Thoracic aorta (tissue), 2 donors: ENCODE measurements at regions not wholly inside any gene's neighbourhood (a gene's known extent, or its start where the extent isn't known, plus 50 kb on each side); places are given as distances from the start of the nearest gene placed in this dataset.

Experiments used
- ATAC-seq: fragments of 150-250 bp; one replicate; pipeline ENCODE4 v1.8.0; 2017; ENCODE audit warnings: low read depth; ENCODE audit not compliant: insufficient number of reproducible peaks, low FRiP score
- DNase-seq: peaks from one replicate; pipeline ENCODE4 v3.0.0-alpha.2; 2020; ENCODE audit warnings: low spot score
- H3K27ac ChIP-seq, 2 donors: fragments of 200-600 bp; sonication (generic); 1 replicate in 1 of 2; 2 replicates in 1 of 2; pipeline ENCODE4 v1.5.1; 2016; ENCODE audit warnings: mild to moderate bottlenecking in 2 of 2, moderate library complexity in 2 of 2
- H3K27me3 ChIP-seq: fragments of 200-600 bp; sonication (generic); replicated peaks from 2 replicates; pipeline ENCODE4 v1.6.0; 2016; ENCODE audit warnings: mild to moderate bottlenecking; ENCODE audit not compliant: insufficient read depth
- H3K36me3 ChIP-seq: fragments of 200-600 bp; sonication (generic); one replicate; pipeline ENCODE4 v1.5.1; 2016
- H3K4me1 ChIP-seq, 2 donors: fragments of 200-600 bp; sonication (generic); 1 replicate in 1 of 2; 2 replicates in 1 of 2; pipeline versions ENCODE4 v1.5.1 to v1.6.0; 2016; ENCODE audit warnings: low read depth in 2 of 2, mild to moderate bottlenecking in 1 of 2; ENCODE audit not compliant: control insufficient read depth in 1 of 2
- H3K4me3 ChIP-seq: fragments of 200-600 bp; sonication (generic); 2 replicates; pipeline ENCODE4 v1.5.1; 2016; ENCODE audit warnings: mild to moderate bottlenecking
- H3K9me3 ChIP-seq: fragments of 200-600 bp; sonication (generic); 2 replicates; pipeline ENCODE4 v1.5.1; 2016
- CTCF ChIP-seq: fragments of 200-600 bp; sonication (generic); IDR thresholded peaks from one replicate; pipeline ENCODE4 v1.5.1; 2019; ENCODE audit warnings: antibody characterized with exemption

- ATAC-seq (no peak), DNase-seq (no peak)
- no peak for TF ChIP-seq CTCF
- no peaks in the 10 kb centered on the region for H3K4me1 ChIP-seq
- H3K27ac ChIP-seq, result no peak overlapping the region
- H3K27me3 ChIP-seq, result no peaks in the 10 kb centered on the region
- H3K4me3 ChIP-seq, result no peak overlapping the region
- no peaks in the 10 kb centered on the region for H3K36me3 ChIP-seq
- no peaks in the 10 kb centered on the region for H3K9me3 ChIP-seq
Measured at GRCh38 chr1:221448585-221449175, 293.2 kb downstream of the DUSP10 start.

GRCh38 chr1:221449194-221449593 is 292.7 kb downstream of the DUSP10 start:
- Histone ChIP-seq H3K36me3 (no peaks in the 10 kb centered on the region), H3K27me3 (no peaks in the 10 kb centered on the region), H3K4me1 (no peaks in the 10 kb centered on the region), H3K27ac (no peak overlapping the region), H3K9me3 (no peaks in the 10 kb centered on the region), H3K4me3 (no peak overlapping the region)
- ATAC-seq, result no peak
- TF ChIP-seq CTCF, result no peak
- no peak for DNase-seq

- ATAC-seq (no peak), DNase-seq (no peak)
- Histone ChIP-seq H3K27me3 (no peaks in the 10 kb centered on the region), H3K4me1 (no peaks in the 10 kb centered on the region), H3K36me3 (no peaks in the 10 kb centered on the region), H3K9me3 (no peaks in the 10 kb centered on the region), H3K4me3 (no peak overlapping the region), H3K27ac (no peak overlapping the region)
- TF ChIP-seq CTCF, result no peak
Measured at GRCh38 chr1:221449801-221450470, 292.0 kb downstream of the DUSP10 start.

- DNase-seq (no peak), ATAC-seq (no peak)
- Histone ChIP-seq H3K36me3 (no peaks in the 10 kb centered on the region), H3K9me3 (no peaks in the 10 kb centered on the region), H3K4me3 (no peak overlapping the region), H3K4me1 (no peaks in the 10 kb centered on the region), H3K27me3 (no peaks in the 10 kb centered on the region), H3K27ac (no peak overlapping the region)
- TF ChIP-seq CTCF, result no peak
Measured at GRCh38 chr1:221451741-221452140, 290.1 kb downstream of the DUSP10 start.

GRCh38 chr1:221454096-221454495 is 287.8 kb downstream of the DUSP10 start:
- Histone ChIP-seq H3K4me3 (no peak overlapping the region), H3K9me3 (no peaks in the 10 kb centered on the region), H3K27ac (no peak overlapping the region), H3K4me1 (no peaks in the 10 kb centered on the region), H3K27me3 (no peaks in the 10 kb centered on the region), H3K36me3 (no peaks in the 10 kb centered on the region)
- no peak for ATAC-seq
- TF ChIP-seq CTCF, result no peak
- DNase-seq, result no peak
